GM19395 (cell line): ENCODE measurements at regions not wholly inside any gene's neighbourhood (a gene's known extent, or its start where the extent isn't known, plus 50 kb on each side); places are given as distances from the start of the nearest gene placed in this dataset.
A peak's percentile ranks its signal among the peaks of the same experiment; 100 is the strongest.
"Not testable (repeated sequence)": the region's sequence is repeated elsewhere in the genome, so short reads cannot be mapped to it uniquely, and the experiment has no call there.

Source experiments
- ATAC-seq: cut with Tn5 transposase; IDR thresholded peaks from one replicate; pipeline ENCODE4 v1.9.1; 2021; ENCODE audit warnings: mild to moderate bottlenecking, moderate library complexity; ENCODE audit not compliant: unreplicated experiment

- ATAC-seq, result no peak
Observed at GRCh38 chr10:130261306-130261705, 125.1 kb downstream of the GLRX3 start.

- ATAC-seq, result no peak
Observed at GRCh38 chr10:130261766-130262165, 125.6 kb downstream of the GLRX3 start.

- ATAC-seq, result no peak
Observed at GRCh38 chr10:130263289-130263688, 127.1 kb downstream of the GLRX3 start.

- ATAC-seq, result no peak
Observed at GRCh38 chr10:130265542-130265941, 129.4 kb downstream of the GLRX3 start.

- no peak for ATAC-seq
Observed at GRCh38 chr10:130282492-130283218, 146.5 kb downstream of the GLRX3 start.

GRCh38 chr10:130283219-130283545 lies 147.0 kb downstream of the GLRX3 start:
- ATAC-seq, result no peak

- not testable (repeated sequence) for ATAC-seq
Observed at GRCh38 chr10:130295761-130296160, 159.6 kb downstream of the GLRX3 start.

- peak; percentile 48 for ATAC-seq
Observed at GRCh38 chr10:130300608-130301020, 164.4 kb downstream of the GLRX3 start.

GRCh38 chr10:130301021-130301892 lies 165.1 kb downstream of the GLRX3 start:
- ATAC-seq, result peak; percentile 66

GRCh38 chr10:130326954-130327353 lies 190.8 kb downstream of the GLRX3 start:
- no peak for ATAC-seq

- no peak for ATAC-seq
Observed at GRCh38 chr10:130329792-130330191, 193.6 kb downstream of the GLRX3 start.

GRCh38 chr10:130333185-130333584 lies 197.0 kb downstream of the GLRX3 start:
- no peak for ATAC-seq

- ATAC-seq, result no peak
Observed at GRCh38 chr10:130335336-130335735, 199.1 kb downstream of the GLRX3 start.

GRCh38 chr10:130336617-130337304 lies 200.6 kb downstream of the GLRX3 start:
- ATAC-seq, result no peak

- no peak for ATAC-seq
Observed at GRCh38 chr10:130337305-130337640, 201.1 kb downstream of the GLRX3 start.

- no peak for ATAC-seq
Observed at GRCh38 chr10:130337696-130338635, 201.8 kb downstream of the GLRX3 start.

- no peak for ATAC-seq
Observed at GRCh38 chr10:130338636-130339024, 202.4 kb downstream of the GLRX3 start.

- ATAC-seq, result no peak
Observed at GRCh38 chr10:130339091-130339490, 202.9 kb downstream of the GLRX3 start.

- ATAC-seq, result no peak
Observed at GRCh38 chr10:130339911-130340310, 203.7 kb downstream of the GLRX3 start.

- no peak for ATAC-seq
Observed at GRCh38 chr10:130340816-130341215, 204.6 kb downstream of the GLRX3 start.

- ATAC-seq, result no peak
Observed at GRCh38 chr10:130341356-130341755, 205.2 kb downstream of the GLRX3 start.
